ENCODE measurements at regions not wholly inside any gene's neighbourhood (a gene's known extent, or its start where the extent isn't known, plus 50 kb on each side); places are given as distances from the start of the nearest gene placed in this dataset.
"Not testable (repeated sequence)": the region's sequence is repeated elsewhere in the genome, so short reads cannot be mapped to it uniquely, and the experiment has no call there.

DNA sequence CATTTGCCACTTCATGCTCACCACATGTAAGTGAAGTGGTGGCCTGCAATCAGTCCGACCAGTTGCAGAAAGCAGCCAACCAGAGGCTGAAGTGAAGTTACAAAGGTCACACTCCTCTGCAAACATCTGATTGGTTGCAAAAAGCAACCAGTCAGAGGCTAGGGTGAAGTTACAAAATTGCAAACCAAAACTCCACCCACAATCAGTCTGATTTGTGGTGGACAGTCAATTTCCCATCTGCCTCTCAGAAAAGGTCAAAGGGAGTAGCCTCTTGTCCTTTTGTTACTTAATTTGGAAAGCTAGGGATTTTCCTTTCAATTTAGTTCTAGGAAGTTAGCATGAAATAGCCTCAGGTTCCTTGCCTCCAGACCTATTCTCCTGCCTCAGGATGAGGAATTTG lies 185.0 kb downstream of the UXS1 start:
- no peak for DNase-seq (ENCODE audit: low spot score)

DNA sequence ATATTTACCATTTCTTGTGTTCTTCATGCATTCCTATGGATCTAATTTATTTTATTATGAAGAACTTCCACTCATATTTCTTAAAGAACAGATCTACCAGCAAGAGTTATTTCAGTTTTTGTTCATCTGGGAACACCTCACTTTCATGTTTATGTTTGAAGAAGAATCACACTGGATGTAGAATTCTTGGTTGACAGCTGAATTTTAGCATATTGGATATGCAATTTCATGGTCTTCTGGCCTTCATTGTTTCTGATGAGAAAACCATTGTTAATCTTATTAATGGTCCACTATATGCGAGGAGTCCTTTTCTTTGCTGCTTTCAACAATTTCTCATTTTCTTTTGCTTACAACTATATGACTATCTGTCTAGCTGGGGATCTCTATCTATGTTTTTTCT lies 189.2 kb downstream of the UXS1 start:
- DNase-seq (ENCODE audit: low spot score): no peak

DNA sequence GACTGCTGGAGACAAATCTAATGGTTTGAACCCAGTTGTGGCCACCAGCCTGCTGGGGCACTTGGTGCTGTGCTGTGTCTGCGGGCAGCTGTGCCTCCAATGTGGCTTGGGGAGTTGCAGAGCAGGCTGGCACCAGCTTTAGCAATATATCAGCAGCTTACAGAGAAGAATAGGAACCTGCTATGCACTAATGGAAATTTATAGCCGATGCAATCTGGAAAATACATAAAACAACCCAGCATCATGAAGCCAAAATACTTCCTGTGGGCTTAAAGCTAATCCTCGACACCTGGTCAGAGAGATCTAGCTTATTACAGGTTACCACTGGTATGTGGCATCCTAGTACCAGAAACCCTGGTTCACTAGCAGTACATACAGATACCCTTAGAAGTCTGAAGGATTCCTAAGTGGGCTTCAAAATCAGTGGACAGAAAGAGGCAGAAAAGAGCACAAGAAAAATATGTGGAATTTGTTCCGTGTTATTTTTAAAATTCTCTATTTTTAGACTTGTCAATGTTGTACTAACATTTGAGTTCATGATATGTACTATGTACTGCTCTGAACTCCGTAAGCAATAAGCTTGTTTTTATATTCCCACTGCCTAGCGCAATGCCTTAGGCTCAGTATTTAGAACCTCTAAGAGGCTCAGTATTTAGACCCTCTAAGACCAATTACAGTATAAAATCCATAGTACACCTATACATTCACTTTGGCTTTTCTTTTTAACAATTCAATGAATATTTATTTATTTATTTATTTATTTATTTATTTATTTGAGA lies 194.7 kb downstream of the UXS1 start:
- DNase-seq (ENCODE audit: low spot score): peak; percentile 3

DNA sequence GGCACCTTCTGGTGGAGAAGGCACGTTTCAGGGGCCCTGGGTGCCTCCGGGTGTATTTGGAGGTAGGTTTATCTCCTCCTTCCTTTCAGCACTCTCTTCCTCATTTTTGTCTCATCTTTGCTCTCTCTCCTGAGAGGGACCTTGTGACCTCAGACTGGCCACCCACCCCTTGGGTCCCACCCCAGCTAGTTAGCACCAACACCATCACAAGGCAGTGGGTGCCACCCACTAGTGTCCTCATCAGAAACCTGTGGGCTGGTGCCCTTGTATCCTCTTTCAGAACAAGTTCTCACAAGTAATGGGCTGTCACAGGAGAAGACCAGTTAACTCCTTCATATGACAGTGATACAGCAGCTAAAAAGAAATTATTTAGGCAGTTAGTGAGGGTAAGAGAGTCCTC lies 196.4 kb downstream of the UXS1 start:
- DNase-seq (ENCODE audit: low spot score): no peak

- DNase-seq (ENCODE audit: low spot score): no peak
These were observed 203.5 kb downstream of the UXS1 start for GRCh38 chr2:105990624-105991023.

DNA sequence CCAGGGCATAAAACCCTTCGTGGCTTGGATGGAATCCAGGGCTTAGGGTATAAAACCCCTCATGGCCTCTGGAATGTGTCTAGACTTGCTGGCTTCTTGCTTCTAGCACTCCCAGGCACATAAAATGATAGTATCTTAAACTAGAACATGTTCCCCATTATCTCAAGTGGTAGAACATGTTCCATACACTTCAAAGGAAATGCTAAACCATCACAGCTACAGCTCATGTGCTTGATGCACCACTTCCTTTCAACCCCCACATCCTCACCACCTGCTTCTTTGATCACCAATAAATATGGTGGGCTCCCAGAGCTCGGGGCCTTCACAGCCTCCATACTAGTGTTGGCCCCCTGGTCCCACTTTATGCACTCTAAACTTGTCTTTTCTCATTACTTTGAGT lies 204.3 kb downstream of the UXS1 start:
- DNase-seq (ENCODE audit: low spot score): not testable (repeated sequence)

- DNase-seq (ENCODE audit: low spot score): no peak
These were observed 205.0 kb downstream of the UXS1 start for GRCh38 chr2:105989070-105989469.

DNA sequence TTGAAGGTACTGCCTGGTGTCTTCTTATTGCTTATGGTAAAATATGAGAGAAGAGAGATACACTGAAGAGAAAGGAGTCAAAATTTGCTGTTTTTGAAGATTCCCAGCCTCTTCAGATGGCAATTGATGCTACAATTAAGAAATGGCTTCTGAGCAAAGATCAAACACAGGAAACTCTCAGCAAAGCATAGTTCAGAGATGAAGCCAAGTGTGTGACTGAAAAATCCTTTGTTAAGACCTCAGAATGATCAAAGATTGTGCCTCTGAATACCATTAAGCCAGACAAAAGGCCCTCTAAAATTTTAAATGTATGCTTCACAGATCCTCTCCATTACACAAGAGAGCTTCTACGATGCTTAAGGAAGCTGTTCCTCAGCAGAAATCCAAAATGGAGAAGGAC lies 216.3 kb downstream of the UXS1 start:
- DNase-seq (ENCODE audit: low spot score): peak; percentile 4

DNA sequence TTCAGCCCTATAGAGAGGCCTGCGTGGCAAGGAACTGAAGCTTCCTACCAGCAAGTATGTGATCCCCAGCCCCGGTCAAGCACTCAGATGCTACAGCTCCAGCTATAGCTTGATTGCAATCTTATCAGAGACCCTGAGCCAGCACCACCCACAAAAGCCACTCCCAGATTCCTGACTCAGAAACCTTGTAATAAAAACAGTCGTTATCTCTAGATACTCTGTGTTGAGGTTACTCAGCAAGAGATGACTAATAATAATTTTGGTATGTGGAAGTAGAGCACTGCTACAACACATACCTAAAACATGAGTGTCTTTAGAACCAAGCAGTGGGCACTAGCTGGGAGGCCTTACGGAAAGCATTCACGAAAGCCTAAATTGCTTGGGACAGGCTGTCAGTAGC lies 216.9 kb downstream of the UXS1 start:
- peak; percentile 74 for DNase-seq (ENCODE audit: low spot score)

DNA sequence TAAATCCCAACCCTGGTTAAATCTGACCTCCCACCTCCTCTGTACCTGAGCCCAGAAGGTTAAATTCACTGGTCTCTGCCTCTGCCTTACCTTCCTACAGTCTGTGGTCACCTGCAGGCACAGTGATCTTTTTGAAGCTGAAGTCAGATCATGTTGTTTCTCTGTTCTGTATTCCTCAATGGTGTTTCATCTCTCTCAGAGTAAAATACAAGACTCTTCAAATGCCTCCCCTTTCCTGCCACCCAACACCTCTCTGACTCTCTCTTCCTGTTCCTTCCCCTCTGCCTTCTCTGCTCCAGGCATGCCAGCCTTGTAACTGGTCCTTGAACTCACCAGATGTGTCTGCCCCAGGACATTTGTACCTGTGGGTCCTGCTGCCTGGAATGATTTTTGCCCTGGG lies 219.3 kb downstream of the UXS1 start:
- DNase-seq (ENCODE audit: low spot score): no peak

DNA sequence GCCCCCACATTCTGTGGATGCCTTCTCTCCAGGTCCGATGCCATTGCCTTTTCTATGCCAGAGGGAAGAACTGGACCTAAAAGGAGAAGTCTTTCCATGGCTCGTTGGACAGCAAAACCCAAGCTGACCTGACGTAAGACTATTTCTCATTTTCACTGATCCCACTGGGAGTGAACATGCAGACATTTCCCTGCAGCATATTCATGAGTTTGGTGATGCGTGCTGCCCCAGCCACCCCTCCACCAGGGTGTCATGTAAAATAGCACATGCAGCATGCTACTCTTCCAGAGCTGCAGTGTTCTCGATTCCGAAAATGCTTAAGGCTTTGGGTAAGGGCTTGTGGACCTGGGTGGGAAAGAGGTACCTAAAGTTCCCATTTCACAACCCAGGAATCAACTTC lies 221.2 kb downstream of the UXS1 start:
- DNase-seq (ENCODE audit: low spot score): no peak

- DNase-seq (ENCODE audit: low spot score): no peak
These were observed 221.9 kb downstream of the UXS1 start for GRCh38 chr2:105972246-105972645.

GRCh38 chr2:105969552-105969951 lies 224.5 kb downstream of the UXS1 start:
- DNase-seq (ENCODE audit: low spot score): peak; percentile 11

DNA sequence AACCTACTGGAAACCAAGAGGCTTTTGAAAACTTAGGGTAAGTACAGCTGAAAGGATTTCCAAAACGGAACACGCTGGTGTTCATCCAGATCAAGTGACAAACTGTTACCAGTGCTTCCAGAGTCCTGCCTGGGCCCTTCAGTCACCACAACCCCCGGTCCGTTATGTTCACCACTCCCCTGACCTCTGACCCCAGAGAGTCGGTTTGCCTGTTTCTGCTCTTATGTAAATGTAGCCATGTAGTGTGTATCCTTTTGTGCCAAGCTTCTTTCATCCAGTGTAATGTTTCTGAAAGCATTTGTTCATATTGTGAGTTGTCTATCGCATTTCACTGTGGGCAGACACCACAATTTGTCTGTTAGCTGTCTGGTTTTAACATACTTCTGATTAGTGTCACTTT lies 217.5 kb downstream of the NCK2 start:
- DNase-seq (ENCODE audit: low spot score): no peak

- no peak for DNase-seq (ENCODE audit: low spot score)
These were observed 217.0 kb downstream of the NCK2 start for GRCh38 chr2:105961599-105962146.

GRCh38 chr2:105959357-105959756 lies 214.6 kb downstream of the NCK2 start:
- no peak for DNase-seq (ENCODE audit: low spot score)

GRCh38 chr2:105954891-105955290 lies 210.2 kb downstream of the NCK2 start:
- DNase-seq (ENCODE audit: low spot score): no peak

DNA sequence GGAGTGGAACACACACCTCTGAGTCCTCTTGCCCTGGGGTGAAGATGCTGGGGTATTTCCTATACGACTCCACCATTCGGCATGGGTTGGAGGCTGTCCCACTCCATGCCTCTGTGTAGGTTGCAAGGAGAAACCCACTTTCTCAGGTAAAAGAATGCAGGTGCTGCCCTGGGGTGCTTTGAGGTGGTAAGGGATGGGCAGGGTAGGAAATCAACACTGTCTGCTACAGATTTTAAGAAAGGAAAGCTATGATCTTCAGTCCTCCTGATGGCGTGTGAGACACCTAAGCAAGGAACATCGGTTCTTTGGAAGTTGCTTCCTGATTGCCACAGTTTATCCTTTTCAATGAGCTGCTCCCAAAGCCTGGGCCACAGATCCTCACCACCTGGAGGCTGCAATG lies 209.2 kb downstream of the NCK2 start:
- no peak for DNase-seq (ENCODE audit: low spot score)

DNA sequence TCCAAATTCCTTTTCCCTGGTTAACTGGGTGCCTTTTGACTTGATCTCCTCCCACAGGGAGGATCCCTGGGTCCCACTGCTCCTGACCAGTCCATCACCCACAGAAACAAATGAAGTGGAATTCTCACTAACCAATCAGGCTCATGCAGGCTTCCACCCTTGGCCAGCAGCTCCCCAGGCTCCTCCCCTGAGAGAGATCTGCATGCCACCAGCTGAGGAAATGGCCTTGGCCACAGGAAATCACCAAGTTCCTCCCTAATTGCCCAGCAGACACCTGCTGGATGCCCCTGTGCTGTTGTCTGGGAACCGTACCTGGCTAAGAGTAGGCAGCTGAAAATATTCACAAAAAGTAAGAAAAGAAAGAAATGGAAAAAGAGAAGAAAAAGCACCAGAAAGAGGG lies 207.4 kb downstream of the NCK2 start:
- DNase-seq (ENCODE audit: low spot score): no peak

GRCh38 chr2:105951384-105951694 lies 206.6 kb downstream of the NCK2 start:
- no peak for DNase-seq (ENCODE audit: low spot score)

DNA sequence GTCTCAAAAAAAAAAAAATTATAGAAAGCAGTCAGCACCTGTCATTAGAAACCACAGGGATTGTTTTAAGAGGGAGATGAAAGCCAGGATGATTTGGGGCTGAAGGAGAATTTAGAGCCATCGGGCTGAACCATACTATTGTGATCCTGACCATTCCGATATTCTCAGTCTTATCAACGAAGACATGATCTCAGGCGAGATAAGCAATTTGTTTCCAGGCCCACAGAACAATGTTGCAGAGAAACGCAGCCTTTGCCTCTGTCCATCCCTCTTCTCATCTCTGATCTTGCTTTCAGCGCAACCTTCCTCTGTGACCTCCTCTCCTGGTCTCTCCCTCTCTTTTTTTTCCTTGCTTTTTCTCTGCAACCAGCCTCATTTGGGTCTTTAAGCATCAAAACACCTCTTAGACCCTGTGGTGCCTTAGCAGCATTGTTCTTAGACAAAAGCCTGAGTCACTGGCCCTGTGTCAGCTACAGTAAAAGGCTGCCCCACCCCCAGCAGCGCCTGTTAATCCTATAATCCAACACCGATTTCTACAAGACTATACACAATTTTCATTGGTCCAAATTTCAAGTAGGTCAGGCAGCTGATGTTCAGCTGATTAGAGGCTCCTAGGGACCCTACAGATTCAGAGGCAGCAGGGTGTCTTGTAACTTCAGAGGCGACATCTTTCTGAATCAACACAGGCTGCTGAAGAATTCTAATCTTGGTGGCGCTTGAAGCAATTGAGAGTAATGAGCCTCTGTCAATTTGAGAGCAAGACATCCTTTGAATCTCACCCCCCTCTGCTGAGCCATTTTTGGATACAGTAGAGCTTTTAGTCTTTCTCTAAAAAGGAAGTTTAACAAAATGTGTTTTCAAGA lies 206.0 kb downstream of the NCK2 start:
- DNase-seq (ENCODE audit: low spot score): no peak

- no peak for DNase-seq (ENCODE audit: low spot score)
These were observed 199.3 kb downstream of the NCK2 start for GRCh38 chr2:105943977-105944376.

All from HT-29 (cell line).